Body of pancreas (tissue), 4 donors: ENCODE measurements at regions not wholly inside any gene's neighbourhood (a gene's known extent, or its start where the extent isn't known, plus 50 kb on each side); places are given as distances from the start of the nearest gene placed in this dataset.

Experiments
- CTCF ChIP-seq, 7 experiments: fragments of 450-650 bp in 4 of 7; fragments of 200-600 bp in 3 of 7; sonication (generic) in 3 of 7; IDR thresholded peaks; one replicate each; pipeline ENCODE4 v1.5.1; 2016 to 2019; ENCODE audit warnings: antibody characterized with exemption in 7 of 7
- POLR2A ChIP-seq, 3 donors: fragments of 450-650 bp; IDR thresholded peaks; one replicate each; pipeline ENCODE4 v1.6.1; 2016; ENCODE audit warnings: antibody characterized with exemption in 3 of 3, mild to moderate bottlenecking in 2 of 3

- TF ChIP-seq CTCF (IDR thresholded peaks at IDR 0.05) (no peak), POLR2A (IDR thresholded peaks at IDR 0.05) (no peak)
Observed at GRCh38 chr2:10968176-10968575, 56.4 kb downstream of the KCNF1 start.
